T1000 (cell line): ENCODE measurements at regions not wholly inside any gene's neighbourhood (a gene's known extent, or its start where the extent isn't known, plus 50 kb on each side); places are given as distances from the start of the nearest gene placed in this dataset.

Experiments
- DNase-seq: peaks from one replicate; lab custom pipeline; 2025; ENCODE audit warnings: mixed read lengths; lab: John Stamatoyannopoulos, UW

DNA sequence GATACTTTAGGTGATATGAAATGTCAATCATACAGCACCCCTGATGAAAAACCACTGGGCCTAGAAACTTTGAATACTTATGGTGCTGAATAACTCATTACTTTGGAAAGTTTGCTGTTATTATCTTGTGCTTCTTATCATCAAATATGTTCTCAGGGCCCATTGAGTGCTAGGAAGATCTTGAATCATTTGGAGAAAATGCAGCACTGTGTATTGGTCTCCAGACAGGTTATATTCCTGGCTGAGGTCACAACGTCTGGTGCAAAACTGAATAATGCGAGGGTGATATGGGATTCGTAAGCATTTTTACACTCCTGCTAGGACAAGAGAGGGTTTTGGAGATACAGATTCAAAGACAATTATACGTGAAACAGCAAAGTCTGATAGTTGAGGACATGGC lies 249.4 kb upstream of the TNC start:
- DNase-seq = no peak

DNA sequence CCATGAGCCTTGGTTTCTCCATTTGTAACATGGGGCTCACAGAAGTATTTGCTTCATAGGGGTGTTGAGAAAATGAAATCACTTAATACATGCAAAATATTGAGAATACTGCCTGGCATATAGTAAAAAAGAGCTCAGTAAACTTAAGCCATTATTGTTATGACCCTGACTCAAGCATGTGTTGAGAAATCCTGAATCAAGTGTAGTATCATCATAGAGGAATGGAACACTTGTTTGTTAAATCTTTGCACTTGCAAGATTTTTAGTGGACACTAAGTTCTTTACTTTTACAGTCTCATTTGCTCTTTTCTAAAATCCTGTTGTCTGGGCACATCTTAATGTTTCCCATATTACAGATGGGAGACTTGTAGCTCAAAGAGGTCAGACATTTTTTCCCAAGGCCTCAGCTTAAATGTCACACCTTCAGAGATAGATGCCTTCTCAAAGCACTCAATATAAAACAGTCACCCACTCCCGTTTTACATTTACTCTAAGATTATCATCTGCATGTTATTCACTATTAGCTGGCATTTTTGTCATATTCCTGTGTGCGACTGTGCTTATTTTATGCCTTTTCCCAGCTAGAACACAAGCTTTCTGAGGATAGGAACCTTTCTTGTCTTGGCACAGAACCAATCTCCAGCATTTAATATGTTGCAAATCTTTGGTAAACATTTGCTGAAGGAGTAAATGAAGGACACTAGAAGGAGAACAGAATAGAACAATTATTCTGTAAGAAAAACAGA lies 250.0 kb upstream of the TNC start:
- DNase-seq = no peak

DNA sequence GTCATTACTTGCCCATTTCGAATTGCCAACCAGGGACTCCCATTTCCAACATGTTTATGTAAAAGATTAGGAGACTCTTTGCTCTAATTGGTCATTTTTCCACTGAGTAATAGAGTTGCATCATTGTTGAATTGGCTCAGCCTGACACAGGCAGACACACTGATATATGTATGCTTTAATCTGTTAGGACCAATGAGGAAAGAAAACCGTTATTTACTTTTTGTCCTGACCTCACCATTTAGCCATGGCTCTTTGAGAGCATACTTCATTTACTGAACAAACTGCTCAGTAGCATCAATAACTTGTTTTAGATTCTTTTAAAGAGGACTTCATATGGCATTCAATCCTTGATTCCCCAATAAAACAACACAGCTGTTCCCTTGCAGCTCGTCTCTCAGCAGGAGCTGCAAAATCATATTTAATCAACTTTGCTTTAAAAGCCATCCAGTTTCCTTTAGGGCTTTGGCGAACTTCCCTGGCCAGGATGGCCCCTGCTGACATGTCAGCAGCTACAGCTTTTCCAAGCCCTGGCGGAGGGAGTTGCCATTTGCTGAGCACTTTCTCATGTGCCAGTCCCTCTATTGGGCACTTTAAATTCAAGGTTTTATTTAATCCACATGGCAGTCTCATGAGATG lies 251.5 kb upstream of the TNC start:
- DNase-seq = no peak

DNA sequence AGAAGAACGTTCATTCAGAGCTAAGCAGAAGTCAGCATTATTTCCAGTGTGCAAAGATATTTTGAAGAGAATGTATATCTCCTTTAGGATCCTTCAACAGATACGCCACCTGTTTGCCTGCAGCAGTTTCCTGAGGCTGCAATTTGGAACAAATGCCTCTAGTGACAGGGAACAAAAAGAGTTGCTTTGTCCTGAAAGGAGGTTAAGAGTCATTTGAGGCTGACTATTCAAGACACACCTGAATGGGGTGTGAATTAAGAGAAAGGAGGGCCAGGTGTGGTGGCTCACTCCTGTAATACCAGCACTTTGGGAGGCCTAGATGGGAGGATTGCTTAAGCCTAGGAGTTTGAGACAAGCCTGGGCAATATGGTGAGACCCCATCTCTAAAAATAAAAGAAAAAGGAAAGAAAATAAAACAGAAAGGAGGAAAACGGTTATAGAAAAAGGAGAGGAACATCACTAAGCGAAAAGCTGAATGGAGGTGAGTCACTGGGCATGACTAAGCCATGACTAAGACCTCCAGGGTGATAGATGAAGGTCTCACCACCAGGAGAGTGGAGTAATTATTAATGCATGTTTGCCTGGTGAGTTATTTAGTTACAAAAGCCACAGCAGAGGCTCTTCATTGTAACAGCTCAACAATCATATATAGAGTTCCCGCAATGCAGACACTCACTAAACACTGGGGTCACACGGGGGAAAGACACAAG lies 255.2 kb upstream of the TNC start:
- peak; percentile 53 for DNase-seq

DNA sequence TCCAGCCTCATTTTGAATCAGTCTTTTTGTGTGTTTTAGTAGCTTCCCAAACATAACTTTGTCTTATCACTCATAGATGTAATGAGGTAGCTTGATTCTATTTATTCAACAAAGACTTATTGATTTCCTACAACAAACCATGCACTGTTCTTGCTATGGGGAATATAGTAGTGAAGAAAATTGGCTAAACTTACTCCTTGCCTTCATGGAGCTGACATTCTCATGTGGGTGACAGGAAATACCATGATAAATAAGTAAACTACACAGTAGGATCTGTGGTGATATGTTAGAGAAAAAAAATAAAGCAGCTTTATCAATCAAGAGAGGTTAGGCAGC lies 255.7 kb upstream of the TNC start:
- no peak for DNase-seq

DNA sequence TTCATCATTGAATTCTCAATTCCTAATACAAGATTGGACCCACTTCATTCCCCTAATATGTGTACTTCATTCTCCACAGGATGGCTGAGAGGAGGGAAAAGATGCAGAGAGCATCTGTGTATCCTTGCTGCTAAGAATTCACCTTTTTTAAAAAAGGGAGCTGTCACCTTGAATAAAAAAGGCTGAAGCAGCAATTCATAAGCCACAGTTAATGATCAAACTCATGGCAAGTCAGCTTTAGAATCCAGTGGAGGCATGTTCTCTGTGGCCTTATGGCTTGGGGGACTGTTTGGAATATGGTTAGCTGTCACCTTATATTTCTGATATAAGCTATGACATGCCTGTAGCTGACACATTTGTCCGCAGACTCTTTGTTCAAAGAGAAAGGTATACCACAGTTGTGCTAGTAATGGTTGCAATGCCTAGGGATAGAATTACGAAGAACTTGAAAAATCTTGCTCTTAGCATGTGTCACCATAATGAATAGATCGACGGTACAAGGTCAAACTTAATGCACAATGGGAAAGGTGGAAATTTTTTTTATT lies 256.8 kb upstream of the TNC start:
- no peak for DNase-seq

DNA sequence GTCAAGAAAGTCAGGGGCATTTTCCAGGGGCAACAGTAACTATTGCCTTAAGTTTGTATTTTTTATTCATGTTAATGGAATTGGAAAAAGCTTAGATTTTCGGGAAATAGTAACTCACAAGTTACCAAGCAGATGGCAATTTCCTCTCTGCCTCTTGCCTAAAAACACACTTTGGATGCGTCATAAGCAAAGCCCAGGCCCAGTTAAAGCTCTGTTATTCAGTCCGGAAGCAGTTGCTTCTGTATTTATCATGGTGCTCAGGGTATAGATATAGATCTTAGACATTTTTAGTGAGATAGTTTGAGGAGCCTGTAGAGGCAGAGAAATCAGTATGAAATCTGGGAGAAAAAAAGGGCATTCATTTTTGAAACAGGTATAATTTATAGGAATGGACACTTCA lies 260.3 kb upstream of the TNC start:
- no peak for DNase-seq

DNA sequence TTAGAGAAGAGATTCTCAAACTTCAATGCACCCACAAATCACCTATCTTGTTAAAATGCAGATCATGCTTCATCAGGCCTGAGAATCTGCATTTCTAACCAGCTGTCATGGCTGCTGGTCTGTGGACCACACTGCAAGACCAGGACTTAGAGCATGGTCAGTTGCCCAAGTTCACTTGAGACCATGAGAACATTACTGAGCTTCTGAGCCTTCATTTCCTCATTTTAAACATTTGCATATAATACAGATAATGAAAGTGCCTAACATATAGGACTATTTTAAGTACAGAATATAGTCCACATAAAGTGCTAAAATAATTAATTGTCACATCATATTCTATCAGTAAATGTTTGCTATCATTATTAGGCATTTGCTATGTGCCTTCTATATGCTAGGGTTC lies 260.8 kb upstream of the TNC start:
- no peak for DNase-seq

DNA sequence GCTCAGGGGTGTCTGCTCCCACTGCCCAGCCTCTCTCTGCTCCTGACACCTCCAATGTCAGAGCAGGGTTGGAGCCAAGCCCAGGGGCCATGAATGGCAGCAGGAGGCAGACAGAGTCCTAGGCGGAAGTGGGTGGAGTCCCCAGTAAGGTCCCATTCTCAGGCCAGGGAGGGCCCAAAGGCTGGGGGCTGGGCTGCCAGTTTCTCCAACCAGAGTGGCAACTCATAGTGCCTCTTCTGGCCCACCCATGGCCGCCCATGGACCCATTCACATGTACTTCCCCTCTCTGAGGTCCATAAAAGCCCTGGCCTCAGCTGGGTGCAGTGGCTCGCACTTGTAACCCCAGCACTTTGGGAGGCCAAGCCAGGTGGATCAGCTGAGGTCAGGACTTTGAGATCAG lies 261.8 kb upstream of the TNC start:
- DNase-seq = no peak

DNA sequence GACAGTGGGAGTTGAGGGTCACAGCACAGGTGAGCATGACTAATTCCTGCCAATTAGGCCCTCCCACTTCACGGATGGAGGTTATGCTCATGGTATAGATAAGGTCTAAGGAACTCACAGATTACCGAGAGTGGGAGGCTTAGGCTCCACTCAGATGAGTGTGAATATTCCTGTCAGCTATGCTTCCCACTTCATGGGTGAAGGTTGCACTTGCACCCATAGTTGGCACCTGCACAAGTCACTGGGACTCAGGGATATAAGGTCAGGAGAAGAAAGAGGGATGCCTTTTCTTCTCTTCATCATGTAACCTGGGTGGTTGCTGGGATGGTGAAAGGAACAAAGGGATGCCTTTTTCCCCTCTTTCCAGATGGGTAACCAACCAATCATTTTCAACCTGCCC lies 264.9 kb upstream of the TNC start:
- no peak for DNase-seq

DNA sequence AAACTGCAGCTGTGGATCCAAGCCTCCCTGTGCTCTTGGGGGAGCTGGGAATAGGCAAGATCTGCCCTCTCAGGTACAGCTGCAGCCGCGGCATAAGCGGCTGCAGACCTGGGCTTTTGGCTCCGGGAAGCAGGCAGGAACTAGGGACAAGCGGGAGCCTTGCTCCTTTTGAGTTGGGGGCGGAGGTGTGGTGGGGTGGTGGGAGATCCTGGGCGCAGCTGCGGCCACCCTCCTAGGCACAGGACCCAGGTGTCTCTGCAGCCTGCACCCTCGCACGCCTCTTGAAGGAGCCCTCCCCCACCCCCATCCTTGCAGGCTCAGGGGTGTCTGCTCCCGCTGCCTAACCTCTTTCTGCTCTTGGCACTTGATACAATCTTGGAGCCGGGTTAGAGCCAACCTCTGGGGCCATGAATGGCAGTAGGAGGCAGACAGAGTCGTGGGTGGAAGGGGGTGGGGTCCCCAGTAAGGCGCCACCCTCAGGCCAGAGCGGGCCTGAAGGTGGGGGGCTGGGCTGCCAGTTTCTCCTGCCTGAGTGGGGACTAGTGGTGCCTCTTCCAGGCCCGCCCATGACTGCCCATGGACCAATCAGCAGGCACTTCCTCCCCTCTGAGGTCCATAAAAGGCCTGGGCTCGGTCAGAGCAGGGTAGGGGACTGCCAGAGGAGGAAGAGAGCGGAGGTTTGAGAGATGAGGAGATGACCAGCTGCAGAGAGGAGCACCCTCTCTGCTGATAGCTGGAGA lies 267.6 kb upstream of the TNC start:
- no peak for DNase-seq

DNA sequence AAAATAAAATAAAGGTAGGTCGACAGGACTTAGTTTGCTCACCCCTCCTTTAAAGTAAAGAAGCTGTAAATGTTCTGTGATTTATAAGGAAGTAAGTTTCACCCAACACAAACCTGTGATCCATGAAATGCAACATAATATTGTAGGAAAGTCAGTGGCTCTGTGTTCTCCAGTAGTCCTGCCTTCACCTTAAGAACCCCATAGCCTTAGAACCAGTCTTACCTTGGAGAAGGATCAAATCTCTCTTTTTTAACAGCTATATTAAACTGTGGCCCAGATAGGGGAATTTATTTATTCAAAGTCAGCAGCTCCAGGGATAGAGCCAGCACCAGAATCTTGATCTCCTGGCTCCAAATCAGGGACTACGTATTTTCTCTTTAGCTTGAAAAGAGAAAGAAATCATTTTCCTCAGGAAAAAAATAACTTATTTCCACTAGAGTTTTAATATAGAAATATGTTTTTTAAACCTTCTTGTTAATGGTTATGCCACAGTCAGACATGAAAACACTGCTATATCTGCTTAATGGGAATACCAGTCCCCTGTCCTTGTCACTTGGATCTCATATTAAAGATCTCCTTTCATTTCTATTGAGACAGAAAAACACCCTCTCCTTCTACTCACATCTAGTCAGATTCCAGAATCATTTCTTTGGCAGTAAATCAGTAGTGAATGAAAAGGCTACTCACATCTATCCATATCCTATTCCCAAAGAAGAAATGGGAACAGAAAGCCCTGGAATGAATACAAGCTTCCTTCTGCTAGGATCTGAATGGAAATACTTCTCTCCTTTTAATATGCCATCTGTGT lies 269.2 kb upstream of the TNC start:
- no peak for DNase-seq

DNA sequence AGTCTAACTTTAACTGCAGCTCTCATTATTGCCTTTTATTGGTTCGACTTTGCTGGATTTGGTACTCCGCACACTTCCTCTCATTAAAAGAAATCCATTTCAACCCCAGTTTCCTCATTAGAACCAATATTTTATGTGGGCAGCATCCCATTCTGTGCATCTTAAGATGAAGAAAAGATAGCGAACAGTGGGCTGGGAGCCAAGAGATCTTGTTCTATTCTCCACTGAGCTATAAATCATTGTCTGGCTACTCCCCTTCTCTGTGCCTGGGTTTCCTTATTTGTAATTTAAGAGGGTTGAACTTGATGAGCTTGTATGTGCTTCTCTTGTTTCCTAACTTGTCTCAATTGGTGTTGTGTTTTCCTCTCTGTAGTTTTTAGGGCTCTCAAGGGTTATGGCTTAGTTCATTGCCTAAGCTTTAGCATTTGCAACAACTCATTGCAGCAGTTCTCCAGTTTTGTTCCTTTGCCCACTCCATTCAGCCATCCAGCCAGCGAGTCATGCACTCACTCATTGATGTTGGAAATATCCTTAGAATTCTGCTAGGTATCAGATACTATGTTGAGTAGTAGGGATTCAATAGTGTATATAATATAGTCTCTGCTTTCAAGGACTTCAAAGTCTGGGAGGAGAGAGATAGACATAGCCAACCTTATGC lies 273.3 kb upstream of the TNC start:
- DNase-seq = no peak

DNA sequence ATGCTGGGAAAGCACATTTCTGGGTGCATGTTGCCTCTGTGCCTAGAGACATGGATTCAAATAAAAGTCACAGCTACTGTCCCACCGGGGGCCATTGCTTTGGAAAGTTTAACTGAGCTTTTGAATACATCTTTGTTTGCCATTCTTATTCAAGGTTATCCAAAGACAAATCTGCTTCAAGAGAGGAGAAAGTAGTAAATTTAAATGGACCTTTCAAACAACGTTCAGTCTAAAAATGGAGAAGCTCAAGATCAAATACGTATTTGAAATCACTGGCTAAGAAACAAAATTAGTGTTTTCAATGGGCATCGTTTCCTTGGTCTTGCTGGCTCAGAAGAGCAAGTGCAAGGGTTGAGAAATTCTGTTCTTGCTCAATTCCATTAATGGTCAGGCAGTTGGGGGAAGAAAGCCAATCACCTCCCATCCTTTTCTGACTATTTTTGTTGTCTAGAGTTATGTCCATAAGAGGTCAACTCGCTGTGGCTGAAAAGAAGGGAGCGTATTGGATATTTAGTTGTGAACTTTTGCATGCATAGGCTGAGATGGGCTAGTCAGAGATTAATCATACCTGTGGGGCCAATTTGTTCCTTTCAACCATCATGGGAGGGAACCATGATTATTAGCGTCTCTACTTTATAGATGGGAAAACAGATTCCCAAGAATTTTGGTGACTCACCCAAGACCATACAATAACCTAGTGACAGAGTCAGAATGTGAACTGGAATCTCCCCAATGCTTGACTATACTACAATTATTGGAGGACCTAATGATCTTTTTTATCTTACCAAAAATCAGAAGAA lies 276.2 kb upstream of the TNC start:
- DNase-seq = no peak

DNA sequence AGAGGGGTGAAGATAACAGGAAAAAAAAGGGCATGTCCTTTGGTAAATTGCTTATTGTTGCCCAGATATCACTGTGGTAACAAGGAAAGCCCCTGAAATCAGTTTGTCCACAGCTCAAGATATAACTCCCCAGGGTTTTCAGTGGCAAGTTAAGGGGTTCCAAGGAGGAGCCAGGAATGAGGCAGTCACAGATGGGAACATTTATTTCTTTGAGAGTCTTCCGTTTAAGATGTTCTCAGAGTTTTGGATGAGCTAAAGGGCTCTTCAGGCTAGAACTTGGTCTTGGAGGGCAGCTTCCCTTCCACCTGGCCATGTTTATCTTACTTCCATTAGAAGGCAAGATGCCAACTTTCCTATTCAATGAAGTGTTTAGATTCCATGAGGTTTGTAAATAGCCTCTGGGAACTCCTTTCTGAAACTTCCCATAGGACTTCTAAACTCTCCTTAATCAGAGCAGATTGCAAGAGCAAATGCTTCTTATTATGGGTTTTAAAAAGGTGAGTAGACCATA lies 277.6 kb upstream of the TNC start:
- no peak for DNase-seq

DNA sequence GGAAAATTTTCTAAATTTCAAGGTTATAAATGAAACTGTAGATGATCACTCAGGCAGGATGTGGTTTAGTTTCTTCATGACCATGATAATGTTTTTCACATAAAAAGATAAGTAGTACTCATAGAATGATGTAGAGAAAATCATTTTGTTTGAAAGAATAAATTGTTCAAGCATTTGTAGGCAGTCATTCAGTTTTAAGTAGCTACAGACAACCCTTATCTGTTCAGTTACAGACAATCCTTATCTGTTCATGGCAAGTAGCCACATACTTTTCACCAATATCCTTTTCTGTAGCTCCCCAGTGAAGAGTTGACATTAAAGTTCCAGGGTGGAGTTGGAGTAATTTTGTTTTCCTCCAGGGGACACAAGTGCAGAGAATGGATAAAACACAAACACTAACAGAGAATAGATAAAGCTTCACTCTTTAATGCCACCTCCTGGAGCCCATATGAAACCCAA lies 278.1 kb upstream of the TNC start:
- DNase-seq = no peak

DNA sequence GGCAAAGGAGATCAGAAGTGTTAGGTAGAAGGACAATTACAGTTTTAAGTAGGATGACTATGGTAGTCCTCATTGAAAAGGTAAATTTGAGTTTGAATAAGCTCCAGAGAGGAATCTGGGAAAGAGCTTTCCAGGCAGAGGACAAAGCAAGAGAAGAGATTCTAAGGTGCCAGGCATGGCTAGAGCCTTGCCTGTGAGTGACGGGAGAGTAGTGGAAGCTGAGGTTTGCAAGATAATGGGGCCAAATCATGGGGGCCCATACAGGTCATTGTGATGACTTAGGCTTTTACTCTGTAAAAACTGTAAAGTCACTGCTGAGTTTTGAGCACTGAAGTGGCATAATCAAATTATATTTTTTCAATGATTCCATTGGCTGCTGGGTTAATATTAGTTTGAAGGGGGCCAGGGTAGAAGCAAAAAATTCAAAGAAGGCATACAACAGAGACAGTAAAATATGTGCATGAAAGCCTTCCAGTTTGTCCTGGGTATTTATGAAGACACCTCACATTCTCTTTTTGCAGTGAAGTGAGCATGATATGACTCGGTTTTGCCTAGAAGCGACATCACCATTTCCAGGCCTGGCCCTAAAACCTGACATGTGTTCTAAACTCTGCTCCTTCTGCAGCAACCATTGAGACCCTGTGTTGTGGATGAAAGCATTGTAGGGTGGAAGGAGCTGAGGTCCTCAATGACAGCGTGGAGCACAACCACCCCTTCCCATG lies 279.8 kb upstream of the TNC start:
- DNase-seq = no peak

DNA sequence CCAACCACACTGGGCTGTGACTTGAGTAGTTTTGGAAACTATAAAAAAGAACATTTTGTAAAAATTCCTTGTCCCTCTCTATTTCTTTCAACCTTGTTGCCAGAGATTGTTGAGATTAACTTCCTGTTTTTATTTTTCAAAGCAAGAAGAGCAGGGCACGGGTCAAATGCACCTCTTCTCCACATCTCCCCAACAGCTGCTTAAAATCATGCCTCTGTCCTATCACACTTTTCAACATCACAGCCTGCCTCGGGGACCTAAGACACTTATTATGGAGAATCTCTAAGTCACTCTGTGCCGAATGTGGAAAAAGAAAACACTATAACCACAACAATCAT lies 280.3 kb upstream of the TNC start:
- no peak for DNase-seq

DNA sequence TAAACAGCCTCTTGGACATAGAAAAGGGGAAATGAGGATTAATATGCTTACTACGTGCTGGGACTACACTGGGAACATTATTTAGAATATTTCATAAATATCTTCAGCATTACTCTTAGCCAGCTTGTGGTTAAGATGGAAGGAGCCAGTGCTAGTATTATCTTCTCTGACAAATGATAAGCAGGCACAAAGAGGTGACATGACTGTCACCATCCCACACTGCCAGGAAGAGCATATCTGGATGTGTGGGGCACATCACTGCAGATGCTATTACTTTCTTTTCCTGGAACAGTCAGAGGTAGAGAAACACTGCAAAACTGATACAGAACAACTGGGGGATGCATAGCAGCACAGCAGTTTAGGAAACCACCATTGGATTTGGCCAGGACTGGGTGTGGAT lies 281.0 kb upstream of the TNC start:
- no peak for DNase-seq
